ENCODE measurements at regions not wholly inside any gene's neighbourhood (a gene's known extent, or its start where the extent isn't known, plus 50 kb on each side); places are given as distances from the start of the nearest gene placed in this dataset.

- H3K27ac ChIP-seq = no peak overlapping the region
- TF ChIP-seq ZFX (IDR thresholded peaks at IDR 0.05) (no peak), CTCF (conservative IDR thresholded peaks at IDR 0.05) (no peak)
These were observed 267.3 kb downstream of the MTRR start for GRCh38 chr5:8136271-8136670.

- TF ChIP-seq CTCF (conservative IDR thresholded peaks at IDR 0.05) (no peak), ZFX (IDR thresholded peaks at IDR 0.05) (no peak)
- no peak overlapping the region for H3K27ac ChIP-seq
These were observed 269.1 kb downstream of the MTRR start for GRCh38 chr5:8137941-8138550.

- no peak for TF ChIP-seq ZFX (IDR thresholded peaks at IDR 0.05)
- no peak for TF ChIP-seq CTCF (conservative IDR thresholded peaks at IDR 0.05)
- H3K27ac ChIP-seq = no peak overlapping the region
These were observed 269.9 kb downstream of the MTRR start for GRCh38 chr5:8138884-8139283.

DNA sequence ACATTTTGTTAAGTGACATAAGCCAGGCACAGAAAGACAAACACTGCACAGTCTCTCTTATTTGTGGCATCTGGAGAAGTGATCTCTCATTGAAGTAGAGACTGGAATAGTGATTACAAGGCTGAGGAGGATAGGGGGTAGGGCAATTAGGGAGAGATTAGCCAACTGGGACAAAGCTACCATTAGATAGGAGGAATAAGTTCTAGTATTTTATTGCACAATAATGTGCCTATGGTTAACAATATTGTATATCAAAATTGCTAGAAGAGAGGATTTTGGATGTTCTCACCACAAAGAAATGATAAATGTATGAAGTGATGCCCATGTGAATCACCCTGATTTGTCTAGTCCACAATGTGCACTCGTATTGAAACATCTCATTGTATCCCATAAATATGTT, 281.8 kb downstream of the MTRR start:
- TF ChIP-seq ZFX (IDR thresholded peaks at IDR 0.05) (no peak), CTCF (conservative IDR thresholded peaks at IDR 0.05) (no peak)
- H3K27ac ChIP-seq = no peak overlapping the region

DNA sequence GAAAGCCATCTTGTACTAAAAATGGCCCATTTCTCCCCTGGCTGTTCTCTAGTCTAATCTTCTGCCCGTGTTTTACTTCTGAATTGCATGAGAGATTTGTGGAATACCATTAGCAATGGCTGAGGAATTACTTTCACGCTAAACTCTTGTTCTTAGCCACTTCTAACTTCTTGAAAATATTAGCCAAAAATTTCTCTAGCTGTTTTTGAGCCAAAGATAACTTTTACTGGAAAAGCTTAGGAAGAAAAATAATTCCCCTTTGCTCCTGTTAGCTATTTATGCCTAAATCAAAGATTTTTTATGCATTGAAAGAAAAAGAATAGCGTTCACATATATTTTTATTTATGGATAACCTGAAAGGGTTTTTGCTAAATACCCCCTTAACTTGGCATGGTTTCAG, 287.8 kb downstream of the MTRR start:
- no peak for TF ChIP-seq CTCF (conservative IDR thresholded peaks at IDR 0.05)
- TF ChIP-seq ZFX (IDR thresholded peaks at IDR 0.05) = no peak
- no peak overlapping the region for H3K27ac ChIP-seq

GRCh38 chr5:8157320-8157822, 288.4 kb downstream of the MTRR start:
- TF ChIP-seq ZFX (IDR thresholded peaks at IDR 0.05) (no peak), CTCF (conservative IDR thresholded peaks at IDR 0.05) (no peak)
- H3K27ac ChIP-seq = no peak overlapping the region

GRCh38 chr5:8176101-8176693, 307.2 kb downstream of the MTRR start:
- TF ChIP-seq ZFX (IDR thresholded peaks at IDR 0.05) = no peak
- TF ChIP-seq CTCF (conservative IDR thresholded peaks at IDR 0.05) = no peak
- no peak overlapping the region for H3K27ac ChIP-seq

Data from C4-2B (cell line).